ENCODE measurements at regions not wholly inside any gene's neighbourhood (a gene's known extent, or its start where the extent isn't known, plus 50 kb on each side); places are given as distances from the start of the nearest gene placed in this dataset.

DNA sequence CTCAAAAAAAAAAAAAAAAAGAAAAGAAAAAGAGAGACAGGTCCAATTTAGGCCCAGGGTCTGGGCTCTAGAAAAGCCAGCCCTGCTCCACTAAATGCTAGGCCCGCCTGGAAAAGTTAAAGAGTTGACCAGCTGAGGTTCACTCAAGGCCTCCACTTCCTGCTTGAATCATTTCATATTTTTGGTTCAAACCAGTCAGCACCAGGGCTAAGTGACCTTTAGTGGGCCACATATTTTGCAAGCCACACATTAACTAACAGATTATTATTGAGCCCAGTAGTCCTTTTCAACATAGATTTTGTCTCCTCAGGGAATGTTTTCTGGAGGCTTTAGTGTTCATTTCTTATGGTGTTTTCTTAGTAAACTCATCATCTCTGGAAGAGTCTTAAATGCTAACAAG lies 156.6 kb downstream of the TLR4 start:
- TF ChIP-seq CTCF (conservative IDR thresholded peaks at IDR 0.05; ENCODE audit: low read length) (no peak), EZH2phosphoT487 (IDR thresholded peaks at IDR 0.05; ENCODE audit: borderline replicate concordance) (no peak)
